Psoas muscle (tissue), 7 donors: ENCODE measurements at regions not wholly inside any gene's neighbourhood (a gene's known extent, or its start where the extent isn't known, plus 50 kb on each side); places are given as distances from the start of the nearest gene placed in this dataset.

Experiments used
- ATAC-seq, 4 donors: fragments of 200-7000 bp; cut with Tn5 transposase; one replicate each; pipeline ENCODE4 v1.9.1; 2020; ENCODE audit warnings: moderate library complexity in 3 of 4, mild to moderate bottlenecking in 2 of 4
- DNase-seq, 2 donors: peaks; one replicate each; pipeline ENCODE4 v3.0.0-alpha.2; 2020
- H3K27ac ChIP-seq: fragments of 200-600 bp; one replicate; pipeline ENCODE4 v1.8.0; 2022
- H3K27me3 ChIP-seq, 3 donors: fragments of 200-600 bp in 1 of 3; one replicate each; pipeline versions ENCODE4 v1.6.1 to v1.8.0; 2013 to 2022; ENCODE audit warnings: low read length in 2 of 3, mild to moderate bottlenecking in 2 of 3, moderate library complexity in 1 of 3; ENCODE audit not compliant: insufficient read depth in 3 of 3
- H3K36me3 ChIP-seq, 2 donors: fragments of 200-600 bp in 1 of 2; one replicate each; pipeline versions ENCODE4 v1.6.1 to v1.8.0; 2013 to 2022; ENCODE audit warnings: low read depth in 1 of 2, mild to moderate bottlenecking in 1 of 2, moderate library complexity in 1 of 2; ENCODE audit not compliant: insufficient read depth in 1 of 2
- H3K4me1 ChIP-seq: fragments of 200-600 bp; one replicate; pipeline ENCODE4 v1.8.0; 2022
- H3K4me3 ChIP-seq: fragments of 200-600 bp; one replicate; pipeline ENCODE4 v1.8.0; 2022; ENCODE audit warnings: mild to moderate bottlenecking
- H3K9me3 ChIP-seq: fragments of 200-600 bp; one replicate; pipeline ENCODE4 v1.8.0; 2022
- WGBS, 3 donors: extraction: QIAGEN DNeasy Blood & Tissue Kit; methylation state at CpG; one replicate each; pipeline versions ENCODE4 v1.1.6 to v1.1.7; 2013; 5-methylcytosine and 5-hydroxymethylcytosine counted together
- intact Hi-C, 2 donors: fragments of 100-400 bp; cut with DNase I; formaldehyde crosslinking; loops; one replicate each; pipeline versions ENCODE4 v1.11.0 to v1.14.2; 2022
- TF ChIP-seq, protein P1 (sequence below): fragments of 200-600 bp; IDR thresholded peaks from one replicate; pipeline ENCODE4 v1.8.0; 2022; ENCODE audit warnings: antibody characterized with exemption
- donor health status: healthy with polysubstance abuse.
- donor health status: DM: no; HTN: no; CAD: no; lungs with moderate emphysema.
- donor health status: Bipolar disorder and iron deficiency.
- donor health status: healthy.
- donor health status: DM: yes; HTN: yes; CAD: no.
- donor health status: DM: no; HTN: no; CAD: no.
- donor health status: DM: yes; HTN: yes; CAD: no.

DNA sequence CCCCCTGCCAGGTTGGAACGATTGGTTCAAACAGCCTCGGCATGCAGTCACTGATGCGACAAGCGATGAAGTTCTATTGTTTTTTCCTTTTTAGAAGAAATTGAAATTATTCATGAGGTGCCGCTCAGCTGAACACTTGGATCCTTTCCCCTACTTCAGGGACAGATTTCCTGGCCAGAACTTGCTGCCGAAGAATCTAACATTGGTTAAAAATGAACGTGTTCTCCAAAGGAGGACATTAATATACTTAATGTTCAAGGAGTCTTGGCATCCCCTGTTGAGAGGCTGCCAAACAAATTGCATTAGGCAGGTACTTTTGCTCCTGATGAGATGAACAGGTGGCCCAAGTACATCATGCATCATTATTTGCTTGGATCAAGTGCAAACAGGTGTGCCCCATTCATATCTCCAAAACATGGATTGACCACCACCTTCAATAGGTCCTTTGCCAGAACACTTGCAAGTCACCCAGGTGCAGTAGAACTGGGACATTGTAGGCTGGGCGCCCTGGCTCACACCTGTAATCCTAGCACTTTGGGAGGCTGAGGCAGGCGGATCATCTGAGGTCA, 437.2 kb downstream of the HAPSTR1 start:
- WGBS, 3 donors = 30 to 41% (median 31%) methylated on average over 9 of the region's 9 CpGs
- no peaks in the 10 kb centered on the region for H3K4me1 ChIP-seq
- H3K36me3 ChIP-seq = no peaks in the 10 kb centered on the region
- intact Hi-C loops = no loop called here
- TF ChIP-seq, protein P1, sequence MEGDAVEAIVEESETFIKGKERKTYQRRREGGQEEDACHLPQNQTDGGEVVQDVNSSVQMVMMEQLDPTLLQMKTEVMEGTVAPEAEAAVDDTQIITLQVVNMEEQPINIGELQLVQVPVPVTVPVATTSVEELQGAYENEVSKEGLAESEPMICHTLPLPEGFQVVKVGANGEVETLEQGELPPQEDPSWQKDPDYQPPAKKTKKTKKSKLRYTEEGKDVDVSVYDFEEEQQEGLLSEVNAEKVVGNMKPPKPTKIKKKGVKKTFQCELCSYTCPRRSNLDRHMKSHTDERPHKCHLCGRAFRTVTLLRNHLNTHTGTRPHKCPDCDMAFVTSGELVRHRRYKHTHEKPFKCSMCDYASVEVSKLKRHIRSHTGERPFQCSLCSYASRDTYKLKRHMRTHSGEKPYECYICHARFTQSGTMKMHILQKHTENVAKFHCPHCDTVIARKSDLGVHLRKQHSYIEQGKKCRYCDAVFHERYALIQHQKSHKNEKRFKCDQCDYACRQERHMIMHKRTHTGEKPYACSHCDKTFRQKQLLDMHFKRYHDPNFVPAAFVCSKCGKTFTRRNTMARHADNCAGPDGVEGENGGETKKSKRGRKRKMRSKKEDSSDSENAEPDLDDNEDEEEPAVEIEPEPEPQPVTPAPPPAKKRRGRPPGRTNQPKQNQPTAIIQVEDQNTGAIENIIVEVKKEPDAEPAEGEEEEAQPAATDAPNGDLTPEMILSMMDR = no peak
- ATAC-seq (no peak), DNase-seq (no peak)
- H3K9me3 ChIP-seq = no peaks in the 10 kb centered on the region
- H3K4me3 ChIP-seq = no peak overlapping the region
- no peak overlapping the region for H3K27ac ChIP-seq
- no peaks in the 10 kb centered on the region for H3K27me3 ChIP-seq

DNA sequence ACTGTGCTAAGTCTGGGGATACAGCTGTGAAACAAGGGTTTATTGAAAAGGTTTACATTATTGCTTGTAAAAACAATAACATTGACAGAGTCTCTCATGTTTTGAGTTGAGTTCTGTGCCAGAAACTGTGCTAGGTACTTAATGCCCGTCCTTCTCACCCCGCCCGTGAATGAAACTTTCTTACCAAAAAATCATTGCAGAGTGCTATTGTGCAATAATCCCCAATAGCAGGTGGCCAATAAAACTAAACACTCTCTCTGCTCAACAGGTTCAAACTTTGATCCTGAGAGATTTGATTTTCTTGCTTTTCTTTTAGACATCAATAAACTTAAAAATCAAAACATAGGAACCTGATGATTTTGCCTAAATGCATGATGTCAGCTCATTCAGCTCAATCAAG, 441.6 kb downstream of the HAPSTR1 start:
- TF ChIP-seq, protein P1 = no peak
- DNase-seq (no peak), ATAC-seq (no peak)
- Histone ChIP-seq H3K4me1 (no peaks in the 10 kb centered on the region), H3K9me3 (no peaks in the 10 kb centered on the region), H3K4me3 (no peak overlapping the region), H3K27me3 (no peaks in the 10 kb centered on the region), H3K27ac (no peak overlapping the region), H3K36me3 (no peaks in the 10 kb centered on the region)
- intact Hi-C loops = no loop called here
- 73 to 77% (median 77%) methylated on average over 3 of the region's 3 CpGs for WGBS, 3 donors

DNA sequence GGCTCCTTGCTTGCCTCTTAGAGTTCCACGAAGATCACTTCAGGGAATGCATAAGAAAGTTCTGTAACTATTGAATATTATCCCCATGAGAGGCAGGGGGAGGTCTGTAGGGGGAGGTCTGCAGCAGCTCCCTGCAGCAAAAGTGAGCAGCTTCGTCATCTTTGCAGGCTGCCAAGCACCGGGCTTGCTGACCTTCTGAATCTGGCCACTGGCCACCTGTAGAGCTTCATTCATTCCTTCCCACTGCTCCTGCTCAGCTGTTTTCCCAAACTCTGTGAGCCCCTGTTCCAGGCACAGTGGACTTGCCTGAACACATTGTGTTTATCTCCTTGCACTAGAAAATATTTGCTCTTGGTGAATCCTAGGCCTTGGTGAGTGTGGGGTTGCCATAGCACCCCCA, 443.3 kb downstream of the HAPSTR1 start:
- Histone ChIP-seq H3K27me3 (no peaks in the 10 kb centered on the region), H3K4me3 (no peak overlapping the region), H3K4me1 (no peaks in the 10 kb centered on the region), H3K9me3 (no peaks in the 10 kb centered on the region), H3K27ac (no peak overlapping the region), H3K36me3 (no peaks in the 10 kb centered on the region)
- intact Hi-C loops = no loop called here
- TF ChIP-seq, protein P1 = no peak
- DNase-seq = no peak
- no peak for ATAC-seq
- 7 to 17% (median 16%) methylated on average over 3 of the region's 3 CpGs for WGBS, 3 donors

DNA sequence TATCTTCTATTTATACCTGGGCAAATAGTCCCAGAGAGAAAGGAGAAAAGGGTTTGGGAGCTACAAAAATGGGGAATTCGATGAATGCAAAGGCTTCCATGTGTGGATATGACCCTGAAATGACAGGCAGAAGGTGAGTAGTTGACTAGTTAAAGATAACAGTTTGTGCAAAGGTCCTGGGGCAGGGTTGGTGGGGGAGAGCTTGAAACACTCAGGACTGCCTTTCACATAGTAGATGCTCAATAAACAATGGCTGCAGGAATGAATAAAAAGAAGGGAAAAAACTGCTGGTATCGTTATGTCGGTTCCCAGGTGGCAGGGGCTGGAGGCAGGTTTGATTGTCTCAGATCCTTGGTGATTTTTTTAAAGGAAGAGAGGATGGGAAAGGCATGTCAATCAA, 445.5 kb downstream of the HAPSTR1 start:
- no peaks in the 10 kb centered on the region for H3K27me3 ChIP-seq
- no peak for DNase-seq
- WGBS, 3 donors = 86 to 93% (median 91%) methylated on average over 3 of the region's 3 CpGs
- no peaks in the 10 kb centered on the region for H3K9me3 ChIP-seq
- TF ChIP-seq, protein P1 = no peak
- intact Hi-C loops = no loop called here
- H3K27ac ChIP-seq = no peak overlapping the region
- H3K36me3 ChIP-seq = no peaks in the 10 kb centered on the region
- H3K4me3 ChIP-seq = no peak overlapping the region
- no peaks in the 10 kb centered on the region for H3K4me1 ChIP-seq
- no peak for ATAC-seq

DNA sequence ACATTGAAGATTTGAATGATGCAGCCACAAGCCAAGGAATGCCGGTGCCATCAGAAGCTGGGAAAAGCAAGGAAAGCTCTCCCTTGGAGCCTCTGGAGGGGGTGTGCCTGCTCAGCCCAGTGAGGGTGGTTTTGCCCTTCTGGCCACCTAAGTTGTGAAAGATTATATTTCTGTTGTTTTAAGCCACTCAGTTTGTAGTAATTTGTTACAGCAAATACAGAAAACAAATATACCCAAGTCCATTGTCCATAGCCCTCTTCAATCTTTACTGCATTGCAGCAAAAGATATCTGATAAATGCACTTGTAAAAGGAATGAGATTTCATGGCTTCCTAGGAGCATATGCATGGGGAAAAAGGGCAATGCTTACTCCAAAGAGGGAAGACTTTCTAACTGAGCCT, 447.9 kb downstream of the HAPSTR1 start:
- 90 to 100% (median 97%) methylated on average over 1 of the region's 1 CpG for WGBS, 3 donors

More for the DNA sequence above, 447.9 kb downstream of the HAPSTR1 start:
- TF ChIP-seq, protein P1 = no peak
- no peaks in the 10 kb centered on the region for H3K27me3 ChIP-seq
- no peak for DNase-seq
- H3K27ac ChIP-seq = no peak overlapping the region
- no peak overlapping the region for H3K4me3 ChIP-seq
- no peak for ATAC-seq
- intact Hi-C loops = no loop called here
- H3K4me1 ChIP-seq = no peaks in the 10 kb centered on the region
- no peaks in the 10 kb centered on the region for H3K9me3 ChIP-seq
- no peaks in the 10 kb centered on the region for H3K36me3 ChIP-seq
